GM18873 (cell line): ENCODE measurements at regions not wholly inside any gene's neighbourhood (a gene's known extent, or its start where the extent isn't known, plus 50 kb on each side); places are given as distances from the start of the nearest gene placed in this dataset.

Experiments used
- ATAC-seq: cut with Tn5 transposase; IDR thresholded peaks from one replicate; pipeline ENCODE4 v1.9.1; 2021; ENCODE audit warnings: mild to moderate bottlenecking, moderate library complexity, moderate number of reproducible peaks; ENCODE audit not compliant: unreplicated experiment, low FRiP score

- ATAC-seq = no peak
Measured at GRCh38 chrX:720825-721224, 90.2 kb downstream of the SHOX start.

GRCh38 chrX:720250-720649 is 89.7 kb downstream of the SHOX start:
- ATAC-seq = no peak

DNA sequence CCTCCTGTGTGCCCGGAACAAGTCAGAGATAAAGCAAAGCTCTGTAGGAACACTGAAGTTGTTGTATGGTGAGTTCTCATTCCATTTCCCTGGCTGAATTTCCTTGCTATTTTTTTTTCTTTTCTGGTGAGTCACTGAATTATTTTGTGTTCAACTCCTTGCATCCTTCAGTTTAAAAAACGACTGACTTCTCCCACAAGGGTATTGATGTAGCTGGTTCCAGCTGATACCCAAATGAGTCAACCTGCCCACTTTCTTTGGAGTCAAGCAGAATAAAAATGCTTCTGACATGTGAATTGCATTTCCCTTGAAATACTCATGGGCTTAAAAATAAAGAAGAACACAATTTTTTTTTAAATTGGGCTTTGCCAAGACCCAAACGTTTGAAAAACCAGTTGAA is 85.5 kb downstream of the SHOX start:
- ATAC-seq = no peak

DNA sequence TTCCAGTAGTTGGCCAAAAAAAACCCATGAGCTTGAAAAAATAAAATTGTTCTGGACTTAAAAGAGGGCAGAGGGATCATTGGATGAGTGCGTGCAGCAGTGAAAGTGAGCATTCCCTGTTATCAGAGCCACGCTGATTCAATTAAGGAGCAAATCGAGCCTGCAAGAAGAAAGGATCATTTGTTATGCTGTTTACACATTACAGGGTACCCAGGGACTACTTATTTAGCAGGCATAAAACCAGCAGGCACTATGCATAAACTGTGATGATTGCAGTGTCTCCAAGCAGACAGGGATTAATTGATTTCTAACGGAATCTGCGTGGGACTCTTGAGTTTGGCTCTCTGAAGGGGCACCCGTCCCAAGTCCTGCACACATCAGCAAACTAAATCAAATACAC is 83.5 kb downstream of the SHOX start:
- ATAC-seq = no peak
